Activated T-cell treated with anti-CD3 and anti-CD28 coated beads for 4 hours (primary cell): ENCODE measurements at regions not wholly inside any gene's neighbourhood (a gene's known extent, or its start where the extent isn't known, plus 50 kb on each side); places are given as distances from the start of the nearest gene placed in this dataset.
"Not testable (repeated sequence)": the region's sequence is repeated elsewhere in the genome, so short reads cannot be mapped to it uniquely, and the experiment has no call there.

Experiments
- DNase-seq: peaks from one replicate; pipeline ENCODE4 v3.0.0-alpha.2; 2020

- DNase-seq, result no peak
Measured at GRCh38 chr1:98184856-98185255, 264.0 kb upstream of the DPYD start.

- no peak for DNase-seq
Measured at GRCh38 chr1:98181036-98181764, 260.4 kb upstream of the DPYD start.

GRCh38 chr1:98179151-98179773, 258.4 kb upstream of the DPYD start:
- no peak for DNase-seq

DNA sequence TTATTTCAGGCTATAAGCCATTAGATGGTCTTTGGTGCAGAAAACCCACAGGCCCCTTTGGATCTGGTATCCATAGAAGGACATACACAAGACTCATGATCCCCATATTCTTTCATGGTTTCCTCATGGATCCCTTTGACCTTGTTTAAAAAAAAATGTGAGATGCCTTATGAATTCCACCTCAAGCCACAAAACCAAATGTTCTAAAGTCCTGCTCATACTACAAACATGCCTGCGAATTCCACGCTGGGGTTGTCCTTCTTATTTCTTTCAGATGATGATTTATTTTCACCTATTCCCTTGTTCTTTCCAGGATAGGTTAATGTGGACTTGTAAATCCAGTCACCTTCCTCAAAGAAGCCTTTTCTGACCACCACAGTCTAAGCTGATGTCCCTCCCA, 256.9 kb upstream of the DPYD start:
- no peak for DNase-seq

DNA sequence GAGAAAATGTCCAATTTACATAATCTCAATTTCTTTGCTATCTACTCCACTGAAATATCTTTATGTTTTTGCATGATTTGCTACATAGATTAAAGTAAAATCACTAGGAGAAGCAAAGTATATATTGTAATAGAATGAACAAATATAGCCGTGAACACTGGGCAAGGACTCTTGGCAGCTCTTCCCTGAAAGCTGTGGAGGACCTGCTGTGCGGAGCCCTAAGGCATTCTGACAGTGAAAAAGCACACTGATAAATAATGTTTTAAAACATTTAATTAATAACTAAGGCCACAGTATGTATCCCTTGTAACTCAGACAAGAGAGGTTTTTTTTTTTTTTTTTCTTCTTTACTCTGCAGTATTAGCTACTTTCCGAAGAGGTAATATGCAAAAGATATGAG, 256.1 kb upstream of the DPYD start:
- no peak for DNase-seq

DNA sequence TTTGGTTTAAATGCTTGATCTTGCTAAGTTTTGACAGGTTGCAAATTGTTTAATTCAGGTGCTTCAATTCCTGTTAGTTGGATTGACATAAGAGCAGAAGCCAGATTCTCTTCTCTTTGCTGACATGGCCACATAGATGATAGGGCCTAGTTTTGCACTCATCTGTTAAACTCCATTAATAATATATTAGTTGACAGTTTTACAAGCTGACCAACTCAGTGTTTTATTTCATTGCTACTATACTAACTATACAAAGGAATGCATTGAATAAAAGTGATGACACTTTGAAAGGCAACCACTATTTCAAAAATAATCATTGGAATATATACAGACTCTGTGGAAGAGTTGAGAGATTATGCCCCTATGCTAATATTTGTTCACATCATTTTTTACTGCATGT, 255.6 kb upstream of the DPYD start:
- DNase-seq, result no peak

- DNase-seq, result no peak
Measured at GRCh38 chr1:98172578-98172977, 251.7 kb upstream of the DPYD start.

DNA sequence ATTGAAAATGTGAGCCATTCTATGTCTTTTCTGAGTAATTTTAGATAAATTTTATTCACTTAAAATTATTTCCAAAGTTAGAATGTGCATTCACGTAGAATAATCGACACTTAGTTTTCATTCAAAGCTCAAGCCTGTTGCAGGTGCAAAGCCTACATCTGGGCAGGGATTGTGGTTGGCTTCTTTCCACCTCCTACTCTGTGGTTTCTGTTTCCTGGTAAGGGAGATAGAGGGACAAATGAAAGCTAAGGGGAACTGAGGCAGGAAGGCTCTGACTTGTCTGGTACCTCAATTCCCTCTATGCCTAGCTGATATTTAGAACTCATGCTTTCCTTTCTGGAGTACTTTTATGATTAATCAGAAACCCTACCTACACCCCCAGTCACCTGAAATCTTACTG, 251.2 kb upstream of the DPYD start:
- DNase-seq, result no peak

- DNase-seq, result no peak
Measured at GRCh38 chr1:98164509-98164908, 243.7 kb upstream of the DPYD start.

GRCh38 chr1:98157524-98158313, 236.9 kb upstream of the DPYD start:
- DNase-seq, result no peak

DNA sequence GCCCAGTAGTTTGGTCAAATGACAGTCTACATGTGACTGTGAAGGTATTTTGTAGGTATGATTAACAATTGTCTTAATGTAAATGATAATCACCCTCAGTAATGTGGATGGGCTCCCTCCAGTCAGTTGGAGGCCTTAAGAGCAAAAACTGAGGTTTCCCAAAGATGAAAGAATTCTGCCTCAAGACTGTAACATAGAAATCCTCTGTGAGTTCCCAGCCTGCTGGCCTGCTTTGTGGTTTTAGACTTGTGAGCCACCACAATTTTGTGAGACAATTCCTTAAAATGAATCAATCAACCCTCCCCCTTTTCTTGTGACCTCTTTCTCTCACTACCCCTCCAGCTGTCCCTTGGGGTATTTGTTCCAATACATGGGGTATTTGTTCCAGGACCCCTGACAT, 226.4 kb upstream of the DPYD start:
- no peak for DNase-seq

GRCh38 chr1:98145655-98146054, 224.8 kb upstream of the DPYD start:
- DNase-seq, result no peak

- no peak for DNase-seq
Measured at GRCh38 chr1:98143403-98143802, 222.6 kb upstream of the DPYD start.

DNA sequence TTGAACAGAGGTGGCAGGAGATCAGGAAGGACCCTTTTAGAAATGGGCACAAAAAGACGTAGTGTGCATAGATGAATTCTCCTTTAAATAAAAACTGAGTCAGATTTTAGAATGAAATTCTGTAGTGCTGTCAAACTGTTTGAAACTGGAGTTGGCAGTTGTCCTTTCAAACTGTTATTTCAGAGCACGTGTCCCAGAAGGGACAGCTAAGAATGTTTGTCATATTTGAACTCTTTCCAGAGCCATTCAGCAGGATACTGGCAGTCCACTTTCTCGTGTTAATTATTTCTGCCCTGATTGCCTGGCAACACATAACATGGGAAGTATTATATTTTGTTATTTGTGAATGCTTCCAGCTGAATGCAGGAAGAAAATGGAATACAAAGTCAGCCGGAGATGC, 212.3 kb upstream of the DPYD start:
- no peak for DNase-seq

DNA sequence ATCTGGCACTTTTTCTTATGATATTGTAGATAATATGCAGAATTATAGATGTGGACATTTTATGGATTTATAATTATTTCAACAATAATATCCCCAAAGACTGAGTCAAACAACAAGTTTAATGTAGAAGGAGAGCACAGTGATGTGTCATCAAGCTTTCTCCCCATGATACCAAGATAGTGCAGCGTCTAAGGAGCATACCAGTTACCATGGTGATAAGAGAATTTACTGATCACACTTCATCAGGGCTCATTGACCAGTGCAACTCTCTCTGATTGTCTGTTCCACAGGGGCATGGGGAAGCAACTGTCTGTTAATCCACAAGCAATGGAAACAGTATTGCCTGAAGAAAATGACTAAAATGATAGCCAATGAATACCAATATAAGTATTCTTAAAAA, 209.6 kb upstream of the DPYD start:
- DNase-seq, result no peak

DNA sequence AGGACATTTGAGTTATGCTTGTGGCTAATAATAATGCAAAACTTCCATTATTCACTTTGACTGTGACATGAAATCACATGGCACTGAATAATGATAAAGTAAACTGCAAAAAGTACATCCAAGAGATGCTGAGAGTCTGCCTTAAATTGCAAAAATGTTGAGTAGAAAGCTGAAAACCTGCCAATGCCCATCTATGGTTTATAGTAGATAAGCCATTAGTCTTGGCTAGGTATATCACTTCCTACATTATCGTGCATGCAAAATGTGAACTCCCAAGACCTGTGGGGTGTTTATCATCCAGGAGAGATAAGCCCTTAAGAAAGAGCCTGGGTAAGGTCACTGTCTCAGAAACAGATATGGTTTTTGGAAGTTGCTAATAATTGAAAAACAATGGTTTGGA, 208.7 kb upstream of the DPYD start:
- no peak for DNase-seq

DNA sequence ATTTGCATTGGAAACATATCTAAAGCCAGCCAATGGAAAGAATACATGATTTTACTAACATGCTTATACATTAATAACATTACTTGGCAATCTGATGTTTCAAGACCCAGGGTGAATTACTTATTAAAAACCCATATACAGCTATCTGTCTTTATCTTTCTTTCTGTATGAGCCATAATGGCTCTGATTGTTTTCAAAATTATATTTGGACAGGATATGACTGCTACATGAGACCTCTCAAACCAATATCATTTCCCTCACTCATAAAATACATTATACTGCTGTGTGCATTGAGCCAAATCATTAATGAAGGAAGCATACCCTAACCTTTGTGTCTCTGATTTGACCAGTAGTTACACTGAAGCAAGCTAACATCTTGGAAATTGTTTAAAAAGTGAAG, 205.9 kb upstream of the DPYD start:
- no peak for DNase-seq

GRCh38 chr1:98121646-98122045, 200.8 kb upstream of the DPYD start:
- no peak for DNase-seq

- DNase-seq, result no peak
Measured at GRCh38 chr1:98119796-98120195, 199.0 kb upstream of the DPYD start.

DNA sequence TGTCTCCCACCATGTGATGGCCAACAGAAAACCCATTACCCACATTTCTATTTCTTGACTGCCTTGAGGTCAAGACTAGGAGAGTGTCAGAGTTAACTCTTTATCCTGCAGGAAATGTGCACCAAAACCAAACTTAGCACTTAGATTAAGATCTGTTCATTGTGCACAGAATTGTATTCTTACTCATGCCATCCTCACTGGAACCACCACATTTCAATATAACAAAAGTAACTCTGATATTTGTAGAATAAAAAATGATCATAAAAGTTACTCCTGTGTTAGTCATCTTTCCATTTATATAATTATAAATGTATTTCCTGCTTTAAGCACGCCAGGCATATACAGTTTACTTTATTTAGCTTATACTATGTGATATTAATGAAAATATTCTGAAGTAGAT, 193.0 kb upstream of the DPYD start:
- no peak for DNase-seq

GRCh38 chr1:98112626-98113025, 191.8 kb upstream of the DPYD start:
- no peak for DNase-seq

DNA sequence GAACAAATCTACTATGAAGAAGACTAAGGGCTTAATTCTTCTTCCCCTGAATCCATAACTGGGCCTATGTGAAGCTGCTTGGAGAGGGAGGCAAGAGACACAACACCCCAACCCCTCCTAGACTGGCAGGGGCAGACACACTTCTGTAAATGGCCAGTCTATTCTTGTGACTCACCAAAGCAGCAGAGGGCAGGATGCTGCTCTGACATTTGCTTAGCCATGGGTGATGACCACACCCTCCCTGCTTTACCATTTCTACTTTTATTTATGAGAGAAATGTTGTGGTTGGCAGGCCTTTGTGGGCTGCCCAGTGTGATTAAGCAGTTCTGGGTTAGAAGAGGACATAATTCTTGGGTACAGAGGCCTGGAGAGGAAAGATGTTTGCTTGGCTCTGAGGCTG, 189.8 kb upstream of the DPYD start:
- no peak for DNase-seq

- DNase-seq, result not testable (repeated sequence)
Measured at GRCh38 chr1:98108378-98108777, 187.5 kb upstream of the DPYD start.

DNA sequence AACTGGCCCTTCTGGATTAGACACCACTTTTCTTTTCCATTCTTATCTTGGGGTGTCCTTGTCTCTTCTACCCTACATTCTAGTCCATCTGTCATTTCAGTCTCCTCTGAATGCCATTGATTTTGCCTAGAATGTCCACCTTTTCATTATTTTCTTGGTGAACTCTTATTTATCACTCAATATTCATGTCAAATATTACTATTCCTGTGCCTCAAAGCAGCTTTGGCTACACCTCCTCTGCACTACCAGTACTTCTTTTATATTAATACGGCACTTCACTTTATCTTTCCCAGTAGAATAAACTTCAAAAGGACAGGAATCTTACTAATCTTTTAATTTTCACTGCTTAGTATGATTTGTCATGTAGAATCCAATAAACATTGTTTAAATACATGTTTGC, 186.4 kb upstream of the DPYD start:
- DNase-seq, result no peak
